ENCODE measurements at regions not wholly inside any gene's neighbourhood (a gene's known extent, or its start where the extent isn't known, plus 50 kb on each side); places are given as distances from the start of the nearest gene placed in this dataset.
A peak's percentile ranks its signal among the peaks of the same experiment; 100 is the strongest.

- DNase-seq = no peak
Observed at GRCh38 chr6:105901583-105901982, 184.6 kb upstream of the PRDM1 start.

GRCh38 chr6:105900125-105900937 lies 185.8 kb upstream of the PRDM1 start:
- DNase-seq = no peak

- DNase-seq = no peak
Observed at GRCh38 chr6:105898286-105898685, 187.8 kb upstream of the PRDM1 start.

GRCh38 chr6:105897131-105897530 lies 189.0 kb upstream of the PRDM1 start:
- DNase-seq = no peak

- DNase-seq = no peak
Observed at GRCh38 chr6:105896821-105897095, 189.4 kb upstream of the PRDM1 start.

GRCh38 chr6:105896052-105896820 lies 189.9 kb upstream of the PRDM1 start:
- DNase-seq = no peak

- DNase-seq = no peak
Observed at GRCh38 chr6:105894556-105894955, 191.6 kb upstream of the PRDM1 start.

GRCh38 chr6:105893741-105894140 lies 192.4 kb upstream of the PRDM1 start:
- DNase-seq = no peak

- DNase-seq = no peak
Observed at GRCh38 chr6:105892577-105893262, 193.4 kb upstream of the PRDM1 start.

GRCh38 chr6:105890521-105891244 lies 195.5 kb upstream of the PRDM1 start:
- no peak for DNase-seq

GRCh38 chr6:105889902-105890301 lies 196.2 kb upstream of the PRDM1 start:
- no peak for DNase-seq

GRCh38 chr6:105886814-105887544 lies 199.2 kb upstream of the PRDM1 start:
- DNase-seq = no peak

GRCh38 chr6:105886066-105886813 lies 199.9 kb upstream of the PRDM1 start:
- DNase-seq = no peak

GRCh38 chr6:105884426-105884825 lies 201.7 kb upstream of the PRDM1 start:
- DNase-seq = no peak

- no peak for DNase-seq
Observed at GRCh38 chr6:105884011-105884410, 202.1 kb upstream of the PRDM1 start.

- no peak for DNase-seq
Observed at GRCh38 chr6:105882828-105883227, 203.3 kb upstream of the PRDM1 start.

GRCh38 chr6:105882121-105882803 lies 203.9 kb upstream of the PRDM1 start:
- DNase-seq = no peak

GRCh38 chr6:105881608-105882007 lies 204.5 kb upstream of the PRDM1 start:
- DNase-seq = no peak

GRCh38 chr6:105880030-105880492 lies 206.1 kb upstream of the PRDM1 start:
- DNase-seq = peak; percentile 23

GRCh38 chr6:105879146-105879545 lies 207.0 kb upstream of the PRDM1 start:
- no peak for DNase-seq

Data from CD4-positive, alpha-beta T cell treated with Interleukin-17A for 4 hours (primary cell).